HepG2 (cell line): ENCODE measurements at regions not wholly inside any gene's neighbourhood (a gene's known extent, or its start where the extent isn't known, plus 50 kb on each side); places are given as distances from the start of the nearest gene placed in this dataset.
A peak's percentile ranks its signal among the peaks of the same experiment; 100 is the strongest.
"Not testable (repeated sequence)": the region's sequence is repeated elsewhere in the genome, so short reads cannot be mapped to it uniquely, and the experiment has no call there.

Experiments
- ATAC-seq: fragments of 200-7000 bp; cut with Tn5 transposase; 3 replicates; pipeline ENCODE4 v1.9.1; 2020; ENCODE audit warnings: mild to moderate bottlenecking, moderate library complexity
- BruUV-seq: library from RNA; stranded (reverse); fragments of 400-500 nt; replicated peaks from 2 replicates; lab custom pipeline; 2021; lab: Mats Ljungman, UMichigan
- CTCF ChIA-PET: fragments of 300-600 bp; formaldehyde crosslinking; extraction: SDS; loops from one replicate; lab custom pipeline; 2021; ENCODE audit warnings: low total read pairs, inconsistent platforms, low intra/inter-chr PET ratio; lab: Yijun Ruan, JAX
- POLR2A ChIA-PET: fragments of 350-600 bp; sonication (Branson Sonifier 250); formaldehyde crosslinking; loops from one replicate; lab custom pipeline; 2020; ENCODE audit warnings: antibody characterized with exemption, inconsistent platforms; lab: Yijun Ruan, JAX
- DNase-seq: peaks from one replicate; pipeline ENCODE4 v3.0.0-alpha.2; 2015; ENCODE audit warnings: low spot score
- FAIRE-seq: peaks from 3 replicates; lab custom pipeline; 2011; peaks lifted over from hg19 to GRCh38; lab: Jason Lieb, UNC
- H2AFZ ChIP-seq: one replicate; pipeline ENCODE4 v1.6.1; 2011; ENCODE audit warnings: low read length, inconsistent platforms
- H3K27ac ChIP-seq: fragments of 300-600 bp; 3 replicates; pipeline ENCODE4 v1.8.0; 2011; ENCODE audit warnings: mixed run types, mild to moderate bottlenecking, mixed read lengths, low read length, inconsistent platforms; ENCODE audit not compliant: insufficient read depth; ENCODE audit errors: extremely low read length
- H3K27me3 ChIP-seq, 2 experiments: fragments of 200-600 bp in 1 of 2; 2 replicates in 1 of 2; 3 replicates in 1 of 2; pipeline versions ENCODE4 v1.6.0 to v1.8.0; 2011; ENCODE audit warnings: low read length in 2 of 2, mild to moderate bottlenecking in 2 of 2, moderate library complexity in 2 of 2, inconsistent platforms in 1 of 2; ENCODE audit not compliant: insufficient read depth in 2 of 2, control insufficient read depth in 1 of 2
- H3K36me3 ChIP-seq, 2 experiments: fragments of 200-600 bp in 1 of 2; replicated peaks in 1 of 2; 2 replicates in 1 of 2; 3 replicates in 1 of 2; pipeline versions ENCODE4 v1.5.1 to v1.8.0; 2011; ENCODE audit warnings: low read length in 2 of 2, inconsistent platforms in 1 of 2; ENCODE audit not compliant: insufficient read depth in 2 of 2, control insufficient read depth in 1 of 2
- H3K4me1 ChIP-seq: 2 replicates; pipeline ENCODE4 v1.5.1; 2012; ENCODE audit warnings: low read length, inconsistent platforms; ENCODE audit not compliant: insufficient read depth
- H3K4me2 ChIP-seq: 2 replicates; pipeline ENCODE4 v1.6.0; 2011; ENCODE audit warnings: low read depth, low read length, inconsistent platforms
- H3K4me3 ChIP-seq, 3 experiments: fragments of 200-600 bp in 1 of 3; sonication (generic), shearing (Covaris generic) in 1 of 3; replicated peaks in 1 of 3; 2 replicates each; pipeline ENCODE4 v1.5.1; 2011 to 2016; ENCODE audit warnings: low read length in 3 of 3, inconsistent platforms in 2 of 3, low read depth in 2 of 3, mild to moderate bottlenecking in 2 of 3, control low read depth in 1 of 3, mixed read lengths in 1 of 3; ENCODE audit not compliant: insufficient read depth in 1 of 3
- H3K79me2 ChIP-seq: one replicate; pipeline ENCODE4 v1.6.1; 2011; ENCODE audit warnings: low read length, inconsistent platforms; ENCODE audit not compliant: insufficient read depth
- H3K9ac ChIP-seq: 2 replicates; pipeline ENCODE4 v1.6.0; 2011; ENCODE audit warnings: mild to moderate bottlenecking, low read depth, low read length, inconsistent platforms; ENCODE audit not compliant: insufficient read depth
- H3K9me3 ChIP-seq: 2 replicates; pipeline ENCODE4 v1.5.1; 2012; ENCODE audit warnings: mild to moderate bottlenecking, low read length
- H4K20me1 ChIP-seq: 2 replicates; pipeline ENCODE4 v1.6.0; 2011; ENCODE audit warnings: inconsistent platforms, mild to moderate bottlenecking, low read length, moderate library complexity; ENCODE audit not compliant: insufficient read depth
- DMAP1 ChIP-seq: IDR thresholded peaks from 2 replicates; pipeline ENCODE4 v1.6.1; 2016
- GZF1 ChIP-seq: sonication (generic); formaldehyde crosslinking; IDR thresholded peaks from 2 replicates; pipeline ENCODE4 v1.5.1; 2020; ENCODE audit warnings: mild to moderate bottlenecking, missing genetic modification reagents
- MIXL1 ChIP-seq: IDR thresholded peaks from 2 replicates; pipeline ENCODE4 v1.6.1; 2016
- ZBTB7B ChIP-seq: sonication (generic); formaldehyde crosslinking; IDR thresholded peaks from 2 replicates; pipeline ENCODE4 v1.4.0; 2020; ENCODE audit warnings: missing genetic modification reagents
- ZNF263 ChIP-seq: sonication (generic); formaldehyde crosslinking; IDR thresholded peaks from 2 replicates; pipeline ENCODE4 v1.4.0; 2020; ENCODE audit warnings: missing genetic modification reagents
- WGBS: methylation state at CpG from one replicate; pipeline ENCODE4 v1.1.6; 2017; ENCODE audit warnings: low lambda C conversion rate; 5-methylcytosine and 5-hydroxymethylcytosine counted together
- in situ Hi-C: cut with HindIII; loops from 2 replicates; pipeline ENCODE4 v1.10.0; 2017; ENCODE audit warnings: low pct_unique_long_range_greater_than_20kb; ENCODE audit not compliant: extremely low pct_ligation_motif_present
- intact Hi-C: fragments of 100-400 bp; cut with micrococcal nuclease; formaldehyde crosslinking; loops from one replicate; pipeline ENCODE4 v1.10.0; 2022; ENCODE audit not compliant: unreplicated experiment
- TF ChIP-seq, protein P1 (sequence below): IDR thresholded peaks from 2 replicates; pipeline ENCODE4 v1.6.1; 2012; ENCODE audit warnings: low read depth, low read length, improper control_type of control experiment

DNA sequence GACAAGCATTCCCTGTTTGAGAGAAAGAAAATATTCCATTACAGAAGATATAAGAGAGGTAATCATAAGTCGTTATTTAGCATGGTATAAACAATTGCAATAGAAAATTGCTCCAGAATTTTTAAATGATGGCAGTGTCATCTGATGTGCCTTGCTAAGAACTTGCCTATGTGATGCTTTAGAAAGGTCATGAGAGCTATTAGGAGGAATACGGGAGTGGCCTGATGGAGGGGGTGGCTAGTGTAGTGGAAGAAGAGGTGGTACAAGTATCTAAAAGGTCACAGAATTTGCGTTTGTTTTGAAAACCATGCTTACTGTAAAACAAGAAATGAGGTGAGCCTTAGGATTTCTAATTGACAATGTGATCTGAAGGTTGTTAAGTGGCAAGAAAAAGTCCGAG, 550.0 kb downstream of the TMX3 start:
- no peak overlapping the region for H3K4me3 ChIP-seq
- no peaks in the 10 kb centered on the region for H3K27me3 ChIP-seq
- DNase-seq: no peak
- no peaks in the 10 kb centered on the region for H4K20me1 ChIP-seq
- no peak for TF ChIP-seq MIXL1
- no peak for TF ChIP-seq DMAP1 (CRISPR knock-in tag)
- peak; percentile 93 for TF ChIP-seq GZF1 (CRISPR knock-in tag)
- no peak for TF ChIP-seq ZNF263
- TF ChIP-seq ZBTB7B (CRISPR knock-in tag): no peak
- TF ChIP-seq, protein P1, sequence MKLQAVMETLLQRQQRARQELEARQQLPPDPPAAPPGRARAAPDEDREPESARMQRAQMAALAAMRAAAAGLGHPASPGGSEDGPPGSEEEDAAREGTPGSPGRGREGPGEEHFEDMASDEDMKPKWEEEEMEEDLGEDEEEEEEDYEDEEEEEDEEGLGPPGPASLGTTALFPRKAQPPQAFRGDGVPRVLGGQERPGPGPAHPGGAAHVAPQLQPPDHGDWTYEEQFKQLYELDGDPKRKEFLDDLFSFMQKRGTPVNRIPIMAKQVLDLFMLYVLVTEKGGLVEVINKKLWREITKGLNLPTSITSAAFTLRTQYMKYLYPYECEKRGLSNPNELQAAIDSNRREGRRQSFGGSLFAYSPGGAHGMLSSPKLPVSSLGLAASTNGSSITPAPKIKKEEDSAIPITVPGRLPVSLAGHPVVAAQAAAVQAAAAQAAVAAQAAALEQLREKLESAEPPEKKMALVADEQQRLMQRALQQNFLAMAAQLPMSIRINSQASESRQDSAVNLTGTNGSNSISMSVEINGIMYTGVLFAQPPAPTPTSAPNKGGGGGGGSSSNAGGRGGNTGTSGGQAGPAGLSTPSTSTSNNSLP: no peak
- intact Hi-C loops: no loop called here
- H3K4me1 ChIP-seq: no peaks in the 10 kb centered on the region
- no TSS peak for BruUV-seq
- in situ Hi-C loops: no loop called here
- H3K79me2 ChIP-seq: no peaks in the 10 kb centered on the region
- no peaks in the 10 kb centered on the region for H3K36me3 ChIP-seq
- CTCF ChIA-PET: no interaction called here
- H3K9ac ChIP-seq: no peak overlapping the region
- no peak for FAIRE-seq
- no peaks in the 10 kb centered on the region for H3K9me3 ChIP-seq
- ATAC-seq: no peak
- POLR2A ChIA-PET: no interaction called here
- WGBS: 0% methylated on average over 4 of the region's 4 CpGs
- H3K4me2 ChIP-seq: no peak overlapping the region
- H2AFZ ChIP-seq: no peak overlapping the region
- no peak overlapping the region for H3K27ac ChIP-seq

DNA sequence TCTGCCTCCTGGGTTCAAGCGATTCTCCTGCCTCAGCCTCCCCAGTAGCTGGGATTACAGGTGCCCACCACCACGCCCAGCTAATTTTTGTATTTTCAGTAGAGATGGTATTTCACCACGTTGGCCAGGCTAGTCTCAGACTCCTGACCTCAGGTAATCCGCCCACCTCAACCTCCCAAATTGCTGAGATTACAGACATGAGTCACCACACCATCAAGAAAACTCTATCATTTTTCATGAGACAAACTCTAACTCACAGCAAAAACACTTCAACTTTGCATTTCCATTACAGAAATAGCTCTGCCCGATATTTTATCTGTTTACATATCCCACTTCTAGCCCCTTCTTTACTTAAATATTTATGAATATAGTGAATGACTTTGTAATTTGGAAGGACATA, 561.1 kb downstream of the TMX3 start:
- ATAC-seq, FAIRE-seq, in situ Hi-C loops: not testable (repeated sequence)

More for the DNA sequence above, 561.1 kb downstream of the TMX3 start:
- H3K79me2 ChIP-seq, BruUV-seq, H3K4me1 ChIP-seq, CTCF ChIA-PET, H3K9ac ChIP-seq, H3K4me3 ChIP-seq, H3K4me2 ChIP-seq, H3K27ac ChIP-seq, H3K27me3 ChIP-seq, H4K20me1 ChIP-seq, POLR2A ChIA-PET, H2AFZ ChIP-seq, H3K9me3 ChIP-seq, DNase-seq, H3K36me3 ChIP-seq: not testable (repeated sequence)
- 27% methylated on average over 5 of the region's 5 CpGs for WGBS
- intact Hi-C loops: loop anchor here (2.0 kb wide), 1 partner anchor 637 kb away; the partner anchor contains the start of gene DSEL
